ENCODE measurements at regions not wholly inside any gene's neighbourhood (a gene's known extent, or its start where the extent isn't known, plus 50 kb on each side); places are given as distances from the start of the nearest gene placed in this dataset.

DNA sequence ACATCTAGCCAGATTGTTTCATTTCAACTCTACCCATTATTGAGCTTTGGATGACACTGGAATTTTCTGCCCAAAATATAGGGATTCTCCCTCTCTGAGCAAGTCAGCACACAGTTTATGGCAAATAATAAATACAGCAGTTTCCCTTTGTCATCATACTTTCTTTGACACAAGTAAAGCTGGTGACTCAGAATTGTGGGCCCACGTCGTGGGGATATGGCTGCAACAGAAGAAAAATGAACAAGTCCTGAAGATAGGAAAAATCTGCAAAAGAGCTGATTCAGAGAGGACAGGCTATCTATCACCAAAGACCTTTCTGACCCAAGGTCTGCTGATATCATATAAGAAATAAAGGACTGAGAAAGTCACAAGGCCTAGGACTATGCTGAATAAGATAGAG lies 236.3 kb upstream of the ZC3H12C start:
- TF ChIP-seq ZSCAN29 (IDR thresholded peaks at IDR 0.05) (no peak), CTCF (IDR thresholded peaks at IDR 0.05 in 2 of 3, conservative IDR thresholded peaks at IDR 0.05 in 1 of 3; ENCODE audit: control insufficient read depth in 2 of 3, extremely low read depth in 1 of 3, insufficient read depth in 1 of 3, low read depth in 3 of 3, low read length in 3 of 3) (no peak), STAT3 (IDR thresholded peaks at IDR 0.05; ENCODE audit: low read depth, low read length) (no peak), RFX5 (IDR thresholded peaks at IDR 0.05; ENCODE audit: low read depth, low read length) (no peak), ZNF207 (IDR thresholded peaks at IDR 0.05; ENCODE audit: borderline replicate concordance) (no peak), BHLHE40 (IDR thresholded peaks at IDR 0.05; ENCODE audit: borderline replicate concordance in 1 of 2, low read depth in 2 of 2, low read length in 1 of 2) (no peak), ATF2 (IDR thresholded peaks at IDR 0.05; ENCODE audit: low read length) (no peak), USF1 (IDR thresholded peaks at IDR 0.05; ENCODE audit: borderline replicate concordance, extremely low read length, insufficient read depth, low read depth, low read length) (no peak)
